HG03196 (cell line): ENCODE measurements at regions not wholly inside any gene's neighbourhood (a gene's known extent, or its start where the extent isn't known, plus 50 kb on each side); places are given as distances from the start of the nearest gene placed in this dataset.

Source experiments
- ATAC-seq: cut with Tn5 transposase; IDR thresholded peaks from one replicate; pipeline ENCODE4 v1.9.1; 2021; ENCODE audit not compliant: unreplicated experiment

DNA sequence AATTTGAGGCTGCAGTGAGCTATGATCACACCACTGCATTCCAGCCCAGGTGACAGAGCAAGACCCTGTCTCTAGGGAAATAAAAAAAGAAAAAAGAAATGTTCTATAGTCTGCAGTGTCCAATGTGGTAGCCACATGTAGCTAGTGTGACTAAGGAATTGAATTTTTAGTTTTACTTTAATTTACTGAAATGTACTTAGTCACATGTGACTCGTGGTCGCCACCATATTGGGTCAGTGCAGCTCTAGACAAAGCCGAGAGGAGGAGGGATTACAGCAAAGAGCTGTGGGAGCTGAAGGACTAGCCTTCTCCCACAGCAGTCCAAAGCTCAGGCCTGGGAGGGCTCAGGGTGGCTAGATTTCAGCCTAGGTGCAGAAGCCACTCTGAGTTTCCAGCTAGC, 65.9 kb upstream of the NTRK3 start:
- ATAC-seq = no peak

DNA sequence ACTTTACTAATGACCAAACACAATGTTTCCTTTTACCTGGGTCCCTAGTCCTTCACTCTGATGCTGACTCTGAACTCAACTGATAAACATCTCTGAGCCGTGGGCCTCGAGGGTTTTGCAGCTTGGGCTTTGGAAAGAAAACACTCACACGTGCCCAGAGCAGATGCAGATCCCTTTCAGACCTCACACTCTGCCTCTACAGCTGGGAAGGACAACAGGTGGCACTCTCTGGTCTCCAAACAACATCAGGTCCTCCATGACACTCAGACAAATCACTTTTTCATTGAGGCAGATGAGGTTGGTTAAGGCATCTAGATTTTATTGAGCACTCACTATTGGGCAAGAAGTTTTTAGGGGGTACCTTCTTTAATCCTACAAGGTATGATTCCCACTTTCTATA, 64.7 kb upstream of the NTRK3 start:
- no peak for ATAC-seq

GRCh38 chr15:88316586-88316985, 60.0 kb upstream of the NTRK3 start:
- ATAC-seq = no peak

DNA sequence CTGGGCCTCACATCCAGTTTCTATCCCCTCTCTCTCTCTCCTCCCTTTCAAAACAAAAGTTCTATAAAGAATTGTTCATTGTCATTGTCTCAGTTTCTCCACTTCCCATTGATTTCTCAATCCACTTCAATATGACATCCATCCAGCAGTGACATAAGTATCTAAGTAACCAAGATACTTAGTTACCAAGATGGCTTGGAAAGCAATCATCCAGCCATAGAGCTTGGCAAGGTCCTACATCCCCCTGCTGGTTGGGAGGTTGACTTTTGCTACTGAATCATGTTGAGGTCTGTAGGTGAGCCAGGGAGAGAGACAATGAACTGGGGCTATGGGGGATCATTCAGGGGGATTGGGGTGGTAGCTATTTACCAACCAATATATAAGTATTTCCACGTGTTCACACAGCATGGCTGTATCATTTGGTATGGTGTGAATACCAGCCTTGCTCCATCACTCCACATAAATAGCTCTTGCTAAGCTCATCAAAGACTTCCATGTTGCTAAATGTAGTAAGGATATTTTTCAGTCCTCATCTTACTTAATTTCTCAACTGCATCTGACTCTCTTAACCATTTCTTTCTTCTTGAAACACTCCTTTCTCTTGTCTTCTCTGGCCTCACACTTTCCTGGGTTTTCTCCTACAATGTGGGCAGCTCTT, 58.8 kb upstream of the NTRK3 start:
- no peak for ATAC-seq

DNA sequence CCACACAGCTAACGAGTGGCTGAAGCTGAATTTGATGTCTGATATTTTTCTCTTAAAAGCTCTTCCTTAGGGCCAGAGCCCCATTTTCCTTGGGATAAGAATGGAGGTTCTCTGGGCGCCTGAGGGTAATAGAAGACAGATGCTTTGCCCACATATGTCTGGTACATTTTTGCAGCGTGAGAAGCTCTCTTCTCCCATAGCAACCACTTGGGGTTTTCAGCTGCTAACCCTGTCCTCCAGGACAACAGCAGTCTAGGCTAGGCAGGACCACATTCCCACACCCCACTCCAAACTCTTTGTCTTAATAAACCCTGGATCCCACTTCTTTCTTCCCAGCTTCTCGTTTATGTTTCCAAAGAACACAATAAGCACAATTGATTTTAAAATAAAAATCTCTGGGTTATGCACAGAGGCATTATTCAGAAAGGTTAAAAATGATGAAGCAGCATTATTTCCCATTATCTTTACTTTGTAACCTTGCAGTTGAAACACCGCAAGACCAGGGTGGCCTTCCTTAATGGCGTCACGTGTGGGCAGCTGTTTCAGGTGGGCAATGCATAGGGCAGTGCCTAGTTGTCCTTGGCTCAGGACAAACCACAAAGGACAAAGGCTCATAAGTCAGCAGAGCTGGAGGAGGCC, 56.5 kb upstream of the NTRK3 start:
- ATAC-seq = no peak

DNA sequence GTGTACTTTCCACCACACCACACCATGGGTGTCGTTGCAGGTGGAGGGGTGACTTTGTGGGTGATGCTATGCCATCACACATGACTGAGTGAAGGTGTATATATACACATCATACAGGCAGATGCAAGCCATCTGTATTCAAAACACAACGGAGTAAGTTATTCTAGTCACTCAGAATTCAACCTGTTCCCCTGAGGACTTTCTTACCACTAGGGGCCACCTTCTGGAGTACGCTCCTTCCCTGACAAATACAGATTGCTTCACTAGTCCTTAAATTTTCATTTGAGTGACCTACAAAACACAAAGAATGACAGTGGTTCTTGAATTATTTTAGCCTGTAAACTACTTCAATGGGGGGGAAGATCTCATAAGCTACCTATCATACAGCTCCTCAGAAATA, 52.8 kb upstream of the NTRK3 start:
- ATAC-seq = no peak

DNA sequence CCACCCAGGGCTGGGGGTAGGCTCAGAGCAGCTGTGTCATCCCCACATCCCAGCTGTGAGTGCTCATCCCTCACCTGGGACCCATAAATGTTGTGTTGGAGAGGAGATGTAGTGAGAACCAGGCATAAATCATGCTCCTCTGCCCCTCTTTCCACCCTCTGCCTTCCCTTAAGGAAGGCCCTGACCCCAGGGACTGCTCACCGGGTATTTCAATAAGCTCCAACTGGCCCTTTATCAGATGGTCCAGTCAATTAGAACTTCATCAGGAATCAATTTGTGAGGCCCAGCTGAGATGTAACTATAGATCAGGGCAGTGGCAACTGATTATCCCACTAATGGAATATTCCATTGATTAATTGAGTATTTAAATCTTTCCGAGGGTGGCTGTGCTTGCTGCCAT, 50.8 kb upstream of the NTRK3 start:
- no peak for ATAC-seq
